NOMO-1 treated with dmso at 0.1 percent for 144 hours (cell line): ENCODE measurements at regions not wholly inside any gene's neighbourhood (a gene's known extent, or its start where the extent isn't known, plus 50 kb on each side); places are given as distances from the start of the nearest gene placed in this dataset.
A peak's percentile ranks its signal among the peaks of the same experiment; 100 is the strongest.
"Not testable (repeated sequence)": the region's sequence is repeated elsewhere in the genome, so short reads cannot be mapped to it uniquely, and the experiment has no call there.

Experiments
- DNase-seq: peaks from one replicate; lab custom pipeline; 2025; ENCODE audit not compliant: unreplicated experiment; lab: John Stamatoyannopoulos, UW

DNA sequence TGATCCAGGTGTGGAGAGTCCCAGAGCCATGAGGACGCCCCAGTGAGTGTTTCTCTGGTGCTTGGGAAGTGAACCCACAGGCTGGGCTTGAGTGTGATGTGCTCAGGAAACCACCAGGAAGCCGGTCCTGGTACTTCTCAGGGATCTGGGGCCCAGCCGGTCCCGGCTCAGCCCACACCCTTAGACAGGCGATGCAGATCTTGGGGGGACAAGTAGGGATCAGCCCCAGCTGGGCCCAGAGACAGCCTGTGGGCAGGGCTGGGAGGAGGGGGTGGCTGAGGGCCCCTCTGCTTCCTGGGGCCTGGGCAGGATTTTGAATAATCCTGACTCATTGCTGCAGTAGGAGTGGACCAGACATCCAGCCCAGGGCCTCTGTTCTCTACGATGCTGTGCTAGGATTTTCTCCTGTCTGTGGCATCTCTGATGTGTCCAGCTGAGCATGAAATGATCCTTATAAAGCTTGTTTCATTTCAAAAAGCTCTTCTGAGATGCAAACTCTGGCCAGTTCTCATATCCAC is 698.0 kb downstream of the PTPRU start:
- no peak for DNase-seq

DNA sequence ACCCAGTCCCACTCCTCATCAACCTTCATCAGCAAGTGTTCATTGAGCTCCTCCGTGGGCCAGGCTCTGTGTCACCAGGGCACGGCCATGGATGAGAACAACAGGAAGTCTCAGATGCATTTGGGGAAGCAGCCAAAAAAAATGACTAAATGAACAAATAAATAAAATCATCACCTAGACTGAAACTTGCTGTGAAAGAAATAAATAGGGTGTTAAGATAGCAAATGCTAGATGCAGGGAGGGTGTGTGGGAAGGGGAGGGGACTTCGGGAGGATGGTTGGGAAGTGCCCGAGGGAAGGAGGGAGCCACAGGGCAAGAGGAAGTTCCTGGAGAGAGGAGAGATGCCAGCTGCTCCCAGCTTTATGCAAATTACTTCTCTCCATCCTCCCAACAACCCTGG is 696.7 kb downstream of the PTPRU start:
- DNase-seq, result no peak

DNA sequence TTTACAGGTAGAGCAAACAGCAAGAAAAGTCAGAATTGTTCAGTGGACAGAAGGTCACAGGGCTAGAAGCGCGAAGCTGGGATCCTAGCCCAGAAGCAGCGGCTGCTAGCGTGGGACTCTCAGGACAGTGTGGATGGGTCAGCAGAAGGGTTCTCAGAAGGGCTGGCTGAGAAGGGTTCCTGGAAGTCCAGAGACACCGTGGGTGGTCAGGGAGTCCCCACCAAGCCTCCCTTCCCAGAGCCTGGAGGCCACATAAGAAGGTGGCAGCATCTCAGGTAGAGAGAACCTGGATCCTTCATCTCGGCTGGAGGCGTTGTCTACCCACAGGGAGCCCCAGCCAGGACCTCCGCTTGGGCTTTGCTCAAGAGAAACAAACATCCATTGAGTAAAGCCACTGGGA is 696.3 kb downstream of the PTPRU start:
- DNase-seq, result no peak

DNA sequence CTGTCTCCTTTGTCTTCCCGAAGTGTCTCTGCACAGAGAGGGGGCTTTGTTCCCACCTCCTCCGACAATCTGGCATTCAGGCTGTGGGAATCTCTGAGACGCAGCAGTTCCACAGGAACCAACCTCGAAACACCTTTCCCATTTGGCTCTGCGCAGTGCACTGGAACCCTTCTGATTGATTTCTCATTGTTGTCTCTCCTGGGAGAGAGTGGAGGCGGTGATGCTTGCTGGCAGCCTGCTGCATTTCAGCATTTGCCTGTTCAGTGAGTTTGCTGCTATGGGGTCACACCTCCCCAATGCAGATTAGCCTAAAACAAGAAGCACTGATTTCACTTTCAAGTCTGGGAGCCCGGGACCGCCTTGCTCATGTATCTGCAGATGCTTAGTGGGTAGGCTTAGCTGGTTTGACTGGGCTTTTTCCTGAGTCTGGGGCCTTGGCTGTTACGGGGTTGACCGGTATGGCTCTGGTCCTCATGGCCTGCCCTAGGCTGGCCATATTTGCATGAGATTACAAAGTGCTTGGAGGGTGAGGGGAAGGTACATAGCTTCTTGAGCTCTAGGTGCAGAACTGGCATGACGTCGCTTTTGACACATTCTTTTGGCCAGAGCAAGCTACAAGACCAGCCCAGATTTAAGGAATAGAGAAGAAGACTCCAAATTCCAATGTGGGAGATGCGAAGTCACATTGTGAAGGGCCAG is 695.3 kb downstream of the PTPRU start:
- DNase-seq, result no peak

DNA sequence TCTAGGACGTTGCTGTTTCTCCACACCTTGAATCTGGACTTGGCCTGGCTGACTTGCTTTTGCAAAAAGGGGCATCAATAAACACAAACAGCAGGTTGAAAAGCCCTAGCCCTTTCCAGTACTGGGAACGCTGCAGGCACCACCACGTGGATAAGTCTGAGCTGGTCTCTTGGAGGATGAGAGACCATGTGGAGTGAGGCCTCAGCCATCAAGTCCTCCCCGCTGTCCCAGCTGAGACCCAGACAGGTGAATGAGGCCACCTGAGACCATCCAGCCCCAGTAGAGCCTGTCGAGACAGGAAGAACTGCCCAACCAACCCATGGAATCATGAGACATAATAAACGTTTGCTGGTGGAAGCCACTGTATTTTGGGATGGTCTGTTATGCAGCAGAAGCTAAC is 688.7 kb downstream of the PTPRU start:
- DNase-seq, result no peak

DNA sequence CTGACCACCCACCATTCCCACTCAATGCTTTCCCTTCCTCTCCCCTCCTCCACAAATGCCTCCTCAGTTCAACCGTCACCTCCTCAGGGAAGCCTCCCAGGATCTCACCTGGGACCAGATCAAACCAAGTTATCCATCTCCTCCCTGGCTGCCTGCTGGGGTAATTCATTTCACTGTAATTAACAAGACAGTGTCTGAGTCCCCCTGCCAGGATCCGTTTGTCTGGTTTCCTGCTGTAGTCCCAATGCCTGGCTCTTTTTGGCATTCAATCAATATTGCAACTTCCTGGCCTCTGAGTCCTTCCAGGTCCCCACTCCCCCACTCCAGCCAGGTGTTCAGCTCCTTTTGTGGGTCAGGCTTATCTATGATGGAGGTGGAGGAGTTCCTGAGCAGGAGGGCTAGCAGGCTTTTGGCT is 687.7 kb downstream of the PTPRU start:
- no peak for DNase-seq

DNA sequence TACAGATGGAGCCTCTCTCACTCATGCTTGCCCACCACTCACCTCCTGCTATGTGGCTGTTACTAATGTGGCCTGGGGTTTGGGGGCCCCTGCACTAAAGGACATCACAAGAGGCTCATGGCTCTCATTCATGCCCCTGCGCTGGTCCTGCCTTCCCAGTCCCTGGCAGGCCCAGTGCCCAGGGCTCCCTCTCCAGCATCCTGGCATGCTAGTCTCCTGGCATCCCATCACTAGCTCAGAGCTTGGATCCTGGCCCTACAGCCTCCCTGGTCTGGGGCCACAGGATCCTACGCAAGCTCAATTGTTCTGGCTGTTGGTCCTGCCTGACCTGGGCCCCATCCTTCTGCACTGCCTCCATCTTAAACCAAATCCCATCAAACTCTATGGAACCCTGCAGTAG is 685.4 kb downstream of the PTPRU start:
- DNase-seq, result no peak

DNA sequence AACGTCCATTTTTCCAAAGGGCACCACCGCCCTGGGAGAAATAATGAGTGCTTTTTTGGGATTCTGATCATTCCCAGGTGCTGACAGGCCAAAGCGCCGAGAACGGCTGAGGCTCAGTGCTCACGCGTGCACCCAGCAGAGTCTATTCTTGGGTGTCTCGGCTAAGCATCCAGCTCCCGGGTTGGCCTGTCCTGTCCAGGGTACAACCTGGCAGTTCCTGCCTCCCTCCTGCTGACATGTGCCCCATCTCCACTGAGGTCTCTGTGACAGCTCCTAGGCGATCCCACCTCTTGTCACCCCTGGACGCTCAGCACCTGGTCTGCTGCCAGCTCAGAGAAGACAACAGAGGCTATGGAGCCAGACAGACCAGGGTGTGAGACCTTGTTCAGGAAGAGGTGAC is 684.5 kb downstream of the PTPRU start:
- no peak for DNase-seq

DNA sequence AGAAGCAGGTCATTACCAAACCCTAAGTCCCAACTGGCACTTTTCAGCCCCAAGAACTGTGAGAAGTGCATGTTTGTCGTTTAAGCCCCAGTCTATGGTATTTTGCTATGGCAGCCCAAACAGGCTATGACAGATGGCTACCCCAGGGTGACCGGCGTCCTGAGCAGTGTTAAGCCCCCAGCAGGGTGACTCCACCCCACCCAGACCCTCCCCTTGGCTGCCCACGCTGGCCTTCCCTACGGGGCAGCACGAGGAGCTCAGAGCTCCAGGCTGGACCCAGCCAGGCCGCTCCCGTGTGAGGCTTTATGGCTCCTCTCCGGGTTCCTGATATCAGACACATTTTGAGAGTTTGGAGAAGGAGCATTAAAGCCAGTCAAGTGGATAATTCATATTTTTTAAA is 684.0 kb downstream of the PTPRU start:
- DNase-seq, result no peak

DNA sequence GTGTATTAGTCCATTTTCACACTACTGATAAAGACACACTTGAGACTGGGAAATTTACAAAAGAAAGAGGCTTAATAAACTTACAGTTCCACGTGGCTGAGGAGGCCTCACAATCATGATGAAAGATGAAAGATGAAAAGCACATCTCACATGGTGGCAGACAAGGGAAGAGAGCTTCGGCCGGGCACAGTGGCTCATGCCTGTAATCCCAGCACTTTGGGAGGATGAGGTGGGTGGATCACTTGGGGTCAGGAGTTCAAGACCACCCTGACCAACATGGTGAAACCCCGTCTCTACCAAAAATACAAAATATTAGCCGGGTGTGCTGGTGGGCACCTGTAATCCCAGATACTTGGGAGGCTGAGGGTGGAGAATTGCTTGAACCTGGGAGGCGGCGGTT is 682.7 kb downstream of the PTPRU start:
- DNase-seq, result not testable (repeated sequence)

DNA sequence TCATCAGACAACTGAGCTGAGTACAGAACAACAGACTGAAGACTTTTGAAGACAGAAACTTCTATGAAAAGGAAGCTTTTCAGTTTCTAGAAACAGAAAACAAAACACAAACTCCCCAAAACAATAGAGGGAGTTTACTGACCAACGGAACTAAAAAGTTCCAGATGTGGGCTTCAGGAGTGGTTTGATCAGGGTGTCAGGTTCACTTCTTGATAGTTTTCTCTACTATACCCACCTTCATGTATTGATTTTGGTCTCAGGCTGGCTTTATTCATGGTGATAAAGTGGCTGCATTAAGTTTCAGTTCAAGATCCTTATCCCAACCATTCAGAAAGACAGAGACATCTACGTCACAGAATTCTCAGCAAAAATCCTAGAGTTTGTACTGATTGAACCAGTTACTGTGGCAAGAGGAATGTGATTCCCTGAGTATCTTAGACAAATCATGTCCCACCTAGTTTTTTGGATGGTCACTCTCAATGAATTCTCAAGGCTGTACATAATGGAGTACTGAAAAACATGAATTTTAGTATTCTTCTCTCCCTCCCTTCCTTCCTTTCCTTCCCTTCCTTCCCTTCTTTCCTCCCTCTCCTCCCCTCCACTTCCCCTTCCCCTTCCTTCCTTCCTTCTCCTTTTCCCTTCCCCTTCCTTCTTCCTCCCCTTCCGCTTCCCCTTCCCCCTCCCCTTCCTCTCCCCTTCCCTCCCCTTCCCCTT is 680.5 kb downstream of the PTPRU start:
- no peak for DNase-seq

DNA sequence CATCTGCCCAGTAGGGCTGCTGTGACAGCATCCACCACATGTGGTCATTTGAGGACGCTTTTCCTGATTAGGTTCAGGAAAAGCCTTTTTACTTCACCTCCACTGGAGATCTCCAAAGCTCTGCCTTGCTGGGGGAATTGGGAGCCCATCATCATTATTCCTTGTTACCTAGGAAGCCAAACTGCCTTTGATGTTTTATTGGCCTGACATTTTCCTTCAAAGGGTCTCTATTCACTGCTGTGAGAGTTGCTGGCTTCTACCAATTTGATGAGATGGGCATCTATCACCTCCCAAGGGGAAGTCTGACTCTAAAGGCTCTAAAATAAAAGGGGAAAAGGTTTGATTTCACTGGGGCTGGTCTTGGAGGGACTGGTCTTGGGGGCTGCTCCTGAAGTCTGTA is 678.6 kb downstream of the PTPRU start:
- no peak for DNase-seq

DNA sequence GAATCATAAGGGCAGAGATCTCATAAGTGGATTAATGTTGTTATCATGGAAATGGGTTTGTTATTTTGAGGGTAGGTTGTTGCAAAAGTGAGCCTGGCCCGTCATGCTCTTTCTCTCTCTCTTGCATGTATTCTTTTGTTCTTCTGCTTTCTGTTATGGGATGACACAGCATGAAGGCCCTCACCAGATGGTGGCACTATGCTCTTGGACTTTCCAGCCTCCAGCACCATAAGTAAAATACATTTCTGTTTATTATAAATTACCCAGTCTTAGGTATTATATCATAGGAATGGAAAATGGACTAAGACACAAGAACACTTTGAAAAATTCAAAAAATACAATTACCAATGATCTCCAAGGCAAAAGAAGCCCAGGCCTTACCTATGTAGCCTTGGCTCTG is 676.1 kb downstream of the PTPRU start:
- peak; percentile 29 for DNase-seq

DNA sequence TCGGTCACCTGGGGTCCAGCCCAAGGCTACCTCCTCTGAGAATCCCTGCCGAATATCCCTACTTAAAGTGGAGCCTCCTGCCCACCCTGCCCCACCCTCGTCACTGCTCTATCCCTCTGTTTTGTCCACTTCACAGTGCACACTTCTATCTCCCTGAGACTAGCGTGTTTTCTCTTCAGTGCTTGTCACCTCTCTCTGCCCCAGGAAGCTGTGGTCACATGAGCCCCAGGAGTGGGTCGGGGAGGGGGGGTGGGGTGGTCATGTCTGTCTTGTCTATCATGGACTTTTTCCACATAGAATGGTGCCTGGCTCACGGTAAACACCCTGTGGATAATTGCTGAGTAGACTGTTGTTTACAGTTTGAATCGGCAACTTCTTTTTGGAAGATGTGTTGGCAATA is 673.6 kb downstream of the PTPRU start:
- no peak for DNase-seq

DNA sequence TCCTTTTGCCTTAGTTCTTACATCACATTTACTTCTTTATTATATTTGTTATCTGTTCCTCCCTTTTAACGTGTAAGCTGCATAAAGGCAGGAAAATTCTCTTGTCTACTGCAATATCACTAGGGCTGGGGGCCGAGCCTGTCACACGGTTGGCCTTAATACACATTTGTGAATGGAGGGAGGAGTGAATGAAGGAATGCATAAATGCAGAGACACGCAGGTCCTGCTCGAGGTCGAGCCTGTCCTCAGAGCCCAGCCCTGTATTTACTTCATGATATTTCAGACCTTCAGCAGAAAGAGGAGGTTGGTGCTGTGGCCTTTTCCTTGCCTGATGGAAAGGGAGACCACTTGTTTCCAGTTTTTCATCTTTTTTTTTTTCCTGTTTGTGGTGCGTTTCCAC is 671.3 kb downstream of the PTPRU start:
- DNase-seq, result no peak

DNA sequence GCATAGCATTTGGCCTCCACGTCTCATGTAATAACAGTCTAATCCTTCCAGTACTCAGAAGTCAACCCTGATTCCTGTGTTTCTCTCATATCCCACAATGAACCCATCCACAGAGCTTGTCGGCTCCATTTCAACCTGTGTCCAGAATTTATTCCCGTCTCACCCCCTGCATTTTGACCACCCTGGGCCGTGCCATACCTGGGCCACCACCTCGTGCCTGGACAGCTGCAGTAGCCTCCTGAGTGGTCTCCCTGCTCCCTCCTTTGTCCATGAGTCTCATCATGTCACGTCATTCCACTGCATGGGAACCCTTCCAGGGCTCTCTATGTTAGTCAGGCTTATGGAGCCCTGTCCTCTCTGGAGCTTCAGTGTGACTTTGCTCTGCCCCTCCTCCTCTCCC is 670.6 kb downstream of the PTPRU start:
- DNase-seq, result no peak

DNA sequence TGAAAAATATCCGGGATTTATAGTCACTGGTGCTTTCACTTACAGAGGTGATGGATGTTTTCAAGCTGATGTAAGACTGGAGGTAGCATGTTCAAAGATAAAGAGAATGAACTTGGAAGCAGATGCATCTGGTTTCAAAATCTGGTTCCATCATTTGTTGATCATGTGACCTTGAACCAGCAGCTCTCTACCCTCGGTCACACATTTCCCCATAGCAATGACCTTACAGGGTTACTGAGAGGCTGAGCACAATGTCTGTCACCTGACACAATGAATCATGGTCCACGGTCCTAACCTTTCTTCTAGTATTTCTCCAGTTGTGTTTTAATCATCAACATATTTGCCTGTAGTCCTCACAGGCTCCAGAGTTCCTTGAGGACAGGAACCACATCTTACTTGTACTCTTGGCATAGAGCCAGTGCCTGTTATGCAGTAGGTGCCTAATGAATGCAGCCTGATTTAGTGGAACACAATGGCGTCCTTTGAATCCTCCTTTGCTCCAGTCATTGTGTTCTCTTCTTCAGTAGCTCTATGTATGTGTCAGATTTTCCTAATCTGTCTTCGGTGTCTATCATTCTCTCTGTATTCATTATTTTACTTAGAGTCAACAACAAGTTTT is 667.3 kb downstream of the PTPRU start:
- DNase-seq, result no peak

DNA sequence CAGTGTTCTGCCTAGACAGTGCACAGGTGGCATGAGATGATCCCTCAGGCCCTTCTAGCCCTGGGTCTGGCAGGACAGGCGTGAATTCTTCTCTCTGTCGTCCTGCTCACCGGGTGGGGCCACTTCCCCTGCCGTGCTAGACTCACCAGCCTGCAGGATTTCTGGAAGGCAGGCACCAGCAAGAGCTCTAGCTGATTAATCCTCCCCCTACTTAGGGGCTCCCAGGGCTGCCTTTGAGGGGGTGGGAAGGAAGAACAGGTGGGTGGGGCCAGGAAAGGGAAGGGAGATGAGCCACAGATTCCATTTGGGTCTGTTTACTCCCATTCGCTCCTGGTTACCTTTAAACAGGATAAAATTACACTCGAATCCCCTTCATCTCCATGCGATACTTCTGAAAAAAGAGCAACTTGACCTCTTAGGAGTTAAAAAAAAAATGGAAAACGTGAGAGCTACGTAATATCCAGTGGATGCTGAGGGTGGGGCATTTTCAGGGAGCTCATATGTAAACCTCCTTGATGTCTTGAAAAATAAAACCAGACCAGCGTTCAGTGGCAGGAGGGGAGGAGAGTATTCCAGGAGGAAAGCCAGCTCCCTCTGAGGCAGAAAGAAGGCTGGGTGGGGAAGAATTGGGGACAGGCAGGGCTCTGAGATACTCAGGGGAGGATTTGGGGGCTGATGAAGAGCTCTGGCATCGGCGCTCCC is 665.5 kb downstream of the PTPRU start:
- no peak for DNase-seq

DNA sequence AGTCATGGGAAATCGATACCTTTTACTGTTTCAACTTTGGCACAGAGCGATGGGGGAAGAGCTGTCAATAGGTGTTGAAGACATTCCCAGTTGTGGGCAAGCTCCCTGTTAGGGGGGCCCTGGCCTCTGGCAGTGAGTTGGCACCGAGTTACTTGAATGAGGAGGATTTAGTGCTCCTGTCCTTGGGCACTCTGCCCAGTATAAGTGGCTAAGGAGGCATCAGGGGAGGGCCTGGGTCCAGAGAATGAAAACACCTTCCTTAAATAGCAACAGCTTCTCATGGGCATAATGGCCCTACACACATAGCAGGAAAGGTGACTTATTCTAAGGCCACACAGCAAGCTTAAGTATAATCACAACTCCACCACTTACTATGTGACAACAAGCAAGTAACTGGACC is 664.4 kb downstream of the PTPRU start:
- DNase-seq, result no peak

DNA sequence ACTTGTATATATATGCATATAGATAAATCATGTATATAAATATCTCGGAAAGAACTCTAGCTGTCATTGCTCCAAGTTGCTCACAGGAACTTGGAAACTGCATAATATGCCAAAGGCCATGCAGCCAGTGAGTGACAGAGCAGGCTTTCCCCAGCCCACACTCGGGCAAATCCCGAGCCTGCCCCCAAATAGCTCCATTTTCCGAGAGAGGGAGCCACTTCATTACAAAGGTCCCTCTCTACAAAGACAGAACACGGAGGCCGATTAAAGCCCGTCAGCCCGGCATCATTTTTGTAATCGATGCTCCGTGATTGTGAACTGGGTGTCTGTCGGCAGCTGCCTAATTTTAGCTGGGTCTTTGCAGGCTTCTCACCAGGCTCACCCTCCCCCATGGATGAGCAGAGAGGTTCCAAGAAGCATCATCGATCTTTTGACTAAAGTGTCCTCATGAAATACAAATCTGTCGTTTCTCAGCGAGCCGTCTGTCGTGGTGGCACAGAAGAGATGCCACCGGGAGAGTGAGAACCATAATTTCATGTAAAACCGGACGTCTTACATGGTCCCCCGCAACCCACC is 663.9 kb downstream of the PTPRU start:
- no peak for DNase-seq
